ENCODE measurements at regions not wholly inside any gene's neighbourhood (a gene's known extent, or its start where the extent isn't known, plus 50 kb on each side); places are given as distances from the start of the nearest gene placed in this dataset.

GRCh38 chr5:4984461-4984860, 155.7 kb upstream of the ADAMTS16 start:
- DNase-seq (ENCODE audit: low spot score), result no peak

- DNase-seq (ENCODE audit: low spot score), result no peak
Measured at GRCh38 chr5:4987431-4987830, 152.7 kb upstream of the ADAMTS16 start.

- DNase-seq (ENCODE audit: low spot score), result no peak
Measured at GRCh38 chr5:4989118-4989517, 151.0 kb upstream of the ADAMTS16 start.

GRCh38 chr5:4990017-4990416, 150.1 kb upstream of the ADAMTS16 start:
- no peak for DNase-seq (ENCODE audit: low spot score)

GRCh38 chr5:4990462-4990861, 149.7 kb upstream of the ADAMTS16 start:
- no peak for DNase-seq (ENCODE audit: low spot score)

GRCh38 chr5:4991925-4992324, 148.2 kb upstream of the ADAMTS16 start:
- DNase-seq (ENCODE audit: low spot score), result no peak

GRCh38 chr5:4995014-4995413, 145.1 kb upstream of the ADAMTS16 start:
- no peak for DNase-seq (ENCODE audit: low spot score)

GRCh38 chr5:5005353-5005752, 134.8 kb upstream of the ADAMTS16 start:
- DNase-seq (ENCODE audit: low spot score), result no peak

- no peak for DNase-seq (ENCODE audit: low spot score)
Measured at GRCh38 chr5:5006548-5006947, 133.6 kb upstream of the ADAMTS16 start.

- no peak for DNase-seq (ENCODE audit: low spot score)
Measured at GRCh38 chr5:5009240-5009639, 130.9 kb upstream of the ADAMTS16 start.

- no peak for DNase-seq (ENCODE audit: low spot score)
Measured at GRCh38 chr5:5011151-5011550, 129.0 kb upstream of the ADAMTS16 start.

- no peak for DNase-seq (ENCODE audit: low spot score)
Measured at GRCh38 chr5:5014586-5015235, 125.4 kb upstream of the ADAMTS16 start.

- no peak for DNase-seq (ENCODE audit: low spot score)
Measured at GRCh38 chr5:5017827-5018577, 122.1 kb upstream of the ADAMTS16 start.

- DNase-seq (ENCODE audit: low spot score), result no peak
Measured at GRCh38 chr5:5018578-5018970, 121.6 kb upstream of the ADAMTS16 start.

- DNase-seq (ENCODE audit: low spot score), result no peak
Measured at GRCh38 chr5:5021436-5021835, 118.7 kb upstream of the ADAMTS16 start.

GRCh38 chr5:5025098-5025773, 114.9 kb upstream of the ADAMTS16 start:
- DNase-seq (ENCODE audit: low spot score), result no peak

- DNase-seq (ENCODE audit: low spot score), result no peak
Measured at GRCh38 chr5:5025774-5026408, 114.2 kb upstream of the ADAMTS16 start.

GRCh38 chr5:5026409-5026785, 113.7 kb upstream of the ADAMTS16 start:
- DNase-seq (ENCODE audit: low spot score), result no peak

- DNase-seq (ENCODE audit: low spot score), result no peak
Measured at GRCh38 chr5:5031665-5032064, 108.5 kb upstream of the ADAMTS16 start.

- no peak for DNase-seq (ENCODE audit: low spot score)
Measured at GRCh38 chr5:5037674-5038073, 102.5 kb upstream of the ADAMTS16 start.

GRCh38 chr5:5039918-5040317, 100.2 kb upstream of the ADAMTS16 start:
- no peak for DNase-seq (ENCODE audit: low spot score)

- no peak for DNase-seq (ENCODE audit: low spot score)
Measured at GRCh38 chr5:5040712-5041111, 99.4 kb upstream of the ADAMTS16 start.
